Activated T-helper 2 cell treated with anti-CD3 and anti-CD28 coated beads, Interferon-gamma antibody, Interleukin-2, Interleukin-4, amounts not matched to agents 10 μg/mL and 5 μg/mL and 100 μg/mL, durations not matched to agents 14 hours and 24 hours and 36 hours (primary cell): ENCODE measurements at regions not wholly inside any gene's neighbourhood (a gene's known extent, or its start where the extent isn't known, plus 50 kb on each side); places are given as distances from the start of the nearest gene placed in this dataset.

Experiments used
- DNase-seq: peaks from one replicate; pipeline ENCODE4 v3.0.0; 2021; ENCODE audit warnings: low spot score
- H3K27ac Mint-ChIP-seq: one replicate; pipeline ENCODE4 v1.8.0; 2021; ENCODE audit warnings: mixed read lengths
- H3K27me3 Mint-ChIP-seq: one replicate; pipeline ENCODE4 v1.8.0; 2021; ENCODE audit warnings: low read depth, mixed read lengths
- H3K36me3 Mint-ChIP-seq: one replicate; pipeline ENCODE4 v1.8.0; 2021; ENCODE audit warnings: low read depth, mixed read lengths
- H3K4me1 Mint-ChIP-seq: one replicate; pipeline ENCODE4 v1.8.0; 2021; ENCODE audit warnings: low read depth, mixed read lengths
- H3K4me3 Mint-ChIP-seq: one replicate; pipeline ENCODE4 v1.8.0; 2021; ENCODE audit warnings: low read depth, mild to moderate bottlenecking, moderate library complexity, mixed read lengths
- H3K9me3 Mint-ChIP-seq: one replicate; pipeline ENCODE4 v1.8.0; 2021; ENCODE audit warnings: mixed read lengths
- intact Hi-C: fragments of 100-400 bp; cut with micrococcal nuclease; formaldehyde crosslinking; loops from one replicate; pipeline ENCODE4 v1.15.1; 2023

GRCh38 chr6:166775923-166776220 is 148.8 kb upstream of the RPS6KA2 start:
- H3K9me3 Mint-ChIP-seq: no peaks in the 10 kb centered on the region
- no peaks in the 10 kb centered on the region for H3K36me3 Mint-ChIP-seq
- peaks cover 3% of the 10 kb centered on the region for H3K4me1 Mint-ChIP-seq
- no peak overlapping the region for H3K4me3 Mint-ChIP-seq
- no peak overlapping the region for H3K27ac Mint-ChIP-seq
- intact Hi-C loops: loop anchor here (1.0 to 5.0 kb wide), 3 partner anchors 213 to 511 kb away; no protein-coding TSS in a partner anchor
- no peak for DNase-seq
- peaks cover 14% of the 10 kb centered on the region for H3K27me3 Mint-ChIP-seq

- intact Hi-C loops: loop anchor here (1.0 to 5.0 kb wide), 3 partner anchors 214 to 512 kb away; no protein-coding TSS in a partner anchor
- no peak overlapping the region for H3K4me3 Mint-ChIP-seq
- no peaks in the 10 kb centered on the region for H3K36me3 Mint-ChIP-seq
- peak; percentile 35 for DNase-seq
- no peak overlapping the region for H3K27ac Mint-ChIP-seq
- H3K4me1 Mint-ChIP-seq: peaks cover 3% of the 10 kb centered on the region
- peaks cover 19% of the 10 kb centered on the region for H3K27me3 Mint-ChIP-seq
- no peaks in the 10 kb centered on the region for H3K9me3 Mint-ChIP-seq
Observed at GRCh38 chr6:166775180-166775922, 148.3 kb upstream of the RPS6KA2 start.

GRCh38 chr6:166774770-166775169 is 147.7 kb upstream of the RPS6KA2 start:
- H3K27me3 Mint-ChIP-seq: peaks cover 20% of the 10 kb centered on the region
- H3K9me3 Mint-ChIP-seq: no peaks in the 10 kb centered on the region
- H3K36me3 Mint-ChIP-seq: no peaks in the 10 kb centered on the region
- H3K27ac Mint-ChIP-seq: no peak overlapping the region
- no peak for DNase-seq
- H3K4me1 Mint-ChIP-seq: peaks cover 3% of the 10 kb centered on the region
- intact Hi-C loops: loop anchor here (1.0 to 5.0 kb wide), 3 partner anchors 215 to 513 kb away; no protein-coding TSS in a partner anchor
- H3K4me3 Mint-ChIP-seq: no peak overlapping the region

GRCh38 chr6:166774292-166774691 is 147.2 kb upstream of the RPS6KA2 start:
- H3K4me3 Mint-ChIP-seq: no peak overlapping the region
- H3K27me3 Mint-ChIP-seq: peaks cover 20% of the 10 kb centered on the region
- DNase-seq: no peak
- no peaks in the 10 kb centered on the region for H3K9me3 Mint-ChIP-seq
- intact Hi-C loops: no loop called here
- no peaks in the 10 kb centered on the region for H3K36me3 Mint-ChIP-seq
- H3K4me1 Mint-ChIP-seq: peaks cover 3% of the 10 kb centered on the region
- H3K27ac Mint-ChIP-seq: no peak overlapping the region

- H3K36me3 Mint-ChIP-seq: no peaks in the 10 kb centered on the region
- DNase-seq: no peak
- intact Hi-C loops: no loop called here
- H3K4me3 Mint-ChIP-seq: no peak overlapping the region
- peaks cover 3% of the 10 kb centered on the region for H3K4me1 Mint-ChIP-seq
- H3K9me3 Mint-ChIP-seq: no peaks in the 10 kb centered on the region
- no peak overlapping the region for H3K27ac Mint-ChIP-seq
- H3K27me3 Mint-ChIP-seq: peaks cover 27% of the 10 kb centered on the region
Observed at GRCh38 chr6:166772518-166772917, 145.5 kb upstream of the RPS6KA2 start.

- H3K4me1 Mint-ChIP-seq: peaks cover 3% of the 10 kb centered on the region
- intact Hi-C loops: no loop called here
- no peak for DNase-seq
Observed at GRCh38 chr6:166771701-166772100, 144.7 kb upstream of the RPS6KA2 start.

GRCh38 chr6:166770216-166771116 is 143.4 kb upstream of the RPS6KA2 start:
- H3K4me1 Mint-ChIP-seq: peaks cover under 1% of the 10 kb centered on the region
- H3K27me3 Mint-ChIP-seq: peaks cover 35% of the 10 kb centered on the region
- H3K9me3 Mint-ChIP-seq: no peaks in the 10 kb centered on the region
- intact Hi-C loops: no loop called here
- H3K27ac Mint-ChIP-seq: no peak overlapping the region
- no peak for DNase-seq
- no peaks in the 10 kb centered on the region for H3K36me3 Mint-ChIP-seq
- no peak overlapping the region for H3K4me3 Mint-ChIP-seq

More at GRCh38 chr6:166771701-166772100, 144.7 kb upstream of the RPS6KA2 start:
- H3K4me3 Mint-ChIP-seq: no peak overlapping the region
- peaks cover 32% of the 10 kb centered on the region for H3K27me3 Mint-ChIP-seq
- H3K9me3 Mint-ChIP-seq: no peaks in the 10 kb centered on the region
- no peaks in the 10 kb centered on the region for H3K36me3 Mint-ChIP-seq
- H3K27ac Mint-ChIP-seq: no peak overlapping the region

GRCh38 chr6:166769648-166770047 is 142.6 kb upstream of the RPS6KA2 start:
- no peak for DNase-seq
- intact Hi-C loops: no loop called here
- no peaks in the 10 kb centered on the region for H3K36me3 Mint-ChIP-seq
- no peak overlapping the region for H3K4me3 Mint-ChIP-seq
- H3K27me3 Mint-ChIP-seq: peaks cover 37% of the 10 kb centered on the region
- no peaks in the 10 kb centered on the region for H3K9me3 Mint-ChIP-seq
- H3K4me1 Mint-ChIP-seq: no peaks in the 10 kb centered on the region
- no peak overlapping the region for H3K27ac Mint-ChIP-seq

GRCh38 chr6:166768761-166769160 is 141.7 kb upstream of the RPS6KA2 start:
- no peak for DNase-seq
- Mint-ChIP-seq H3K4me3 (no peak overlapping the region), H3K36me3 (no peaks in the 10 kb centered on the region), H3K9me3 (no peaks in the 10 kb centered on the region), H3K27me3 (peaks cover 43% of the 10 kb centered on the region), H3K27ac (no peak overlapping the region), H3K4me1 (no peaks in the 10 kb centered on the region)
- intact Hi-C loops: no loop called here

GRCh38 chr6:166767230-166767629 is 140.2 kb upstream of the RPS6KA2 start:
- H3K27ac Mint-ChIP-seq: no peak overlapping the region
- no peak overlapping the region for H3K4me3 Mint-ChIP-seq
- H3K27me3 Mint-ChIP-seq: peaks cover 42% of the 10 kb centered on the region
- intact Hi-C loops: no loop called here
- H3K9me3 Mint-ChIP-seq: no peaks in the 10 kb centered on the region
- H3K36me3 Mint-ChIP-seq: no peaks in the 10 kb centered on the region
- no peaks in the 10 kb centered on the region for H3K4me1 Mint-ChIP-seq
- no peak for DNase-seq

- H3K27me3 Mint-ChIP-seq: peaks cover 45% of the 10 kb centered on the region
- H3K4me1 Mint-ChIP-seq: peaks cover 2% of the 10 kb centered on the region
- H3K9me3 Mint-ChIP-seq: no peaks in the 10 kb centered on the region
- no peak for DNase-seq
- no peak overlapping the region for H3K27ac Mint-ChIP-seq
- intact Hi-C loops: no loop called here
- H3K36me3 Mint-ChIP-seq: no peaks in the 10 kb centered on the region
- H3K4me3 Mint-ChIP-seq: no peak overlapping the region
Observed at GRCh38 chr6:166766769-166767168, 139.7 kb upstream of the RPS6KA2 start.

- Mint-ChIP-seq H3K4me1 (peaks cover 13% of the 10 kb centered on the region), H3K4me3 (no peak overlapping the region), H3K9me3 (no peaks in the 10 kb centered on the region), H3K27ac (no peak overlapping the region), H3K27me3 (peaks cover 39% of the 10 kb centered on the region), H3K36me3 (no peaks in the 10 kb centered on the region)
- DNase-seq: no peak
- intact Hi-C loops: no loop called here
Observed at GRCh38 chr6:166765234-166765541, 138.1 kb upstream of the RPS6KA2 start.
